HG03045 (cell line): ENCODE measurements at regions not wholly inside any gene's neighbourhood (a gene's known extent, or its start where the extent isn't known, plus 50 kb on each side); places are given as distances from the start of the nearest gene placed in this dataset.
"Not testable (repeated sequence)": the region's sequence is repeated elsewhere in the genome, so short reads cannot be mapped to it uniquely, and the experiment has no call there.

ENCODE experiments used
- ATAC-seq: cut with Tn5 transposase; IDR thresholded peaks from one replicate; pipeline ENCODE4 v1.9.1; 2021; ENCODE audit warnings: mild to moderate bottlenecking, moderate library complexity; ENCODE audit not compliant: unreplicated experiment

DNA sequence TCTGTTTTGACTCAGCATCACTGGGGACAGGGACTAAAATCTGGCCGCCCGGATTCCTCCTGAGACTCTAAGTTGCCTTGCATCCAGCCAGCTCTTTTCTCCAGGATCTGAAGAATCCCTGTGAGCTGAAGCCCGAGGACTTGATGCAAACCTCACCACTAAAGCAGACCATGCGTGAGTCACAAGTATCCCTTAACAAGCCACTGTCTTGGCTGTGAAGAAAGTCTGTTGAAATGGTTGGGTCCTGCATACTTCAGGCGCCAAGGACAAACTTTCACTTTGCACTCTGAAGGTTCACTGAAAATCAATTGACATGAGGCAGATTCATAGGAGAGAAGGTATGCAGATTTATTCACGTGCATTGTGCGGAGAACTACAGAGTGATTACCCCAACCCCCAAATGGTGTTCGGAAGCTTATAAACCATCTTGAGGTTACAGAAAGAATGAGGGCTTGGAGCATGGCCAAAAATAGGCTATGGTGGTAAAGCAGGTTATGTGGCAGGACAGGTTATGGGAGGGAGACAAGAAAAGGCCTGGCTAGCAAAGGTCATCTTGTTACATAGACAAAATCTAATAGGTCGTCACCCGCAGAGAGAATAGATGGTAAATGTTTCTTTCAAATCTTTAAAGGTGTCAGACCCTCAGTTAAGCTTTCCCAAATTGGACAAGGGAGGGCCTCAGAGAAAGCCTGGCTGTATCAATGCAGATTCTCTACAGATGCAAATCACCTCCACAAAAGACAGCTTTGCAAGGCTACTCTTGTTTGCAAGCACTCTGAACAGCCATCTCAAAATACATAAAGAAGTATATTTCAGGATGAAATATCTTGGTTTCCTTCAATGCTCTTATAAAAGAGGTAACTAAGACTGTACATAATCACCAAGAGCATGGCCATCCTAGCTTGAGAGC lies 126.3 kb upstream of the PLAAT1 start:
- ATAC-seq, result no peak

DNA sequence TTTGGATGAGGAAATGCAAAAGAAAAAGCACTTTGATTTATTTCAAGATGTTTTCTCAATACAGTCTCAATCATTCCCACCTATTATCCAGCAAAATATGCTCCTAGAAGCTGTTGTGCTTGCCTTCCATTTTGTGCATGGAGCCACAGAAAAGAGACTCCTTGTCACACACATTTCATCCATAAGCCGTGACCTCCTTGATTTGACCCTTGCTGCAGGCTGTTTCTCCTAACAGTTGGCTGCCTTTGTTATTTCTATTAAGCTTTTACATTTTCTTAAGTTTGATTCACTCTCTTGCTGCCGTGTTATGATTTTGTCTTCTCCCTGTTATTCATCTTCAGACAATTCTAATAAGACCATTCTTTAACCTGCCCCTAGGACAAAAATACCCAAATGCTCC lies 124.2 kb upstream of the PLAAT1 start:
- ATAC-seq, result no peak

DNA sequence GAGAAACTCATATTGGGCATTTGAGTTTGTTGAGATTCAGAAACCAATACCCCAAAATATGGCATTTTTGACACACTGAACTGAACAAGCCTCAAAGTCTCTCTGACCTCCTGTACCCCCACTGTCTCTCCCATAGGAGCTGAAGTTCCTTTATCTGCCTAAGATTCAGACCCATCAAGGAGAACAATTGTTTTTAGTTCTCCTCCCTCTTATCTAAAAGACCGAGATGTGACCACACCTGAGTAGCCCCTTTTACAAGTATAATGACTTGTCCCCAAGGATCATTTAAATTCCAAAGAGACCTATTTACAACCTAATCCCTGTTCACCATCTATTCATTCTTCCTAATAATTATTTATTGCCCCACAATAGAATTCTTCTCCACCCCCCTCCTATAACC lies 122.1 kb upstream of the PLAAT1 start:
- no peak for ATAC-seq

DNA sequence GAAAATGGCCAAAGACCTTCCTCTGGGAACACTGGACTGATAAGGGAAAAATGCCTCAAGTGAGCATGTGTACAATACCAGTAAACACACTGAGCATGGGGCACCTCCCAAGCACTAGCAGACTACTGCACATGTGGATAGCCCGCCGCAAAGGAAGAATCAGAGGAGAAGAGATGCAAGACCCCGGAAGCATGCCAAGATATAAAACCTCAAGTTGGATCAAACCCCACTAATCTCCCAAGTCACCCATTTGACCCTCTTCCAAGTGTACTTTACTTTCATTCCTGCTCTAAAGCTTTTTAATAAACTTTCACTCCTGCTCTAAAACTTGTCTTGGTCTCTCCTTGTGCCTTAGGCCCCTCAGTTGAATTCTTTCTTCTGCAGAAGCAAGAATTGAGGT lies 121.1 kb upstream of the PLAAT1 start:
- no peak for ATAC-seq

DNA sequence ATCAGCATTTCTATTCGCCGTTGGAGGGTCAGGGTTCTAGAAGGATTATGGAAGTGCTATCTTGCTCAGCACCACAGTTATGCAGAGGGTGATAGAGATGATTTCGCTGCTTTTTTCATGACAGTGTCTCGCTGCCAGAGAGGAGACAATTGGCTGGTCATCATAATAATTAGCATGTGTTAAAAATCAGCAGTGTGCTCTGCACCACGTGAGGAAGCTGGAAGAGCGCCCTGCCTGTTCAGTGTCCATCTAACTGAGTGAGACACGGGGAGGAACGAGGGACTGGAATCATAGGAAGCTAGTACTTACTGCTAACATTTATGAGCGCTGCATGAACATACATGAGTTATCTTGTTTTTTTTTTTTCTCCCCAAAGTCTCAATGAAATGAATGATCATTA lies 116.2 kb upstream of the PLAAT1 start:
- ATAC-seq, result no peak

DNA sequence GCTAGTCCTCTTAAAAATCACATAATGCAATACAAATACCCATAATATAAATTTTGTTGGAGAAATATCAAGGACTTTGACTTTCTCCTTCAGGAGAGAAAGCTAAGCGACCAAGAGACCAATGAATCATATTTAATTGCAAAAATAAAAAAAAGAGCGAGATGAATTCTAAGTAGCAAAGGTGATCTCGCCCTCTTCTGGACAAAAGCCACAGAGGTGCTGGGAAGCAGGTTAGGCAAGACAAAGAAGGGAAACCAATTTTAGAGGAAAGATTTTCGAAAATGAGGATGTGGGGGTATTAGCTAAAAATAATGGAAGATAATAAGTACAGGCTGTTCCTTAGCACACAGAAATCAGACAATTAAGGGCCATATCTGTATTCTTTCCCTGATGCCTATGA lies 111.4 kb upstream of the PLAAT1 start:
- no peak for ATAC-seq

DNA sequence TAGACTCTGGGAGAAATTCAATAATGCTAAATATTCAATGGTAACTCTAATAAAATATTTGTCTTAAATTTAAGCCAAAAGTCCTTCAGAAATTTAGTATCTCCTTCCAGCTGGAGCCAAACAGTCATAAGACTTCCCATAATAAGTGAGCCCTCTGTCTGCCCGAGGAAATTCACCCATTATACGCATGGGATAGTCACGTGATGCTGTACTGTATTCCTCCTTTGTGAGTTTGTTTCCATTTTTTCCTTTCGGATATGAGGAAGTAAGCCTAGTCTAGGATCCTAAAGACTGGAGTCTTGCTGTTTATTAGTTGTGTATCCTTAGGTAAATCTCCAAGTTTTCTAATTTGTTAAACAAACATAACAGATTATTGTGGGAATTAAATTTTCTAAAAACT lies 110.4 kb upstream of the PLAAT1 start:
- no peak for ATAC-seq

DNA sequence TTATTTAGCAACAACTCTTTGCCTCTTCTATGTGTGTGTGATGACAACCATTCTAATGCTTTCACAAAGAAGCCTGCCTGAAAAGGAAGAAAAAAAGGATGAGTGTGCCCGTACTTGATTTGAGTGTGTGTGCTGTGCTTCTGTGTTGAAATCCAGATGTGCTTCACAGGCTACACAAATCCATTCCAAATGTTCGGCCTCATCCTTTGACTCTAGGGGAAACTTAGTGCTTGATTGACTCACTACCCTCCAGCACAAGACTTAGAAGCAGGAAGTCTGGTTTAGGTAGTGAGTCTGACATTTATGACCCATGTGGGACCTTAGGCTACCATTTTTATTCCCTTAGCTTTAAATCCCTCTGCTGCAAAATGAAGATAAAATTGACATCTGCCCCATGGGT lies 108.8 kb upstream of the PLAAT1 start:
- ATAC-seq, result no peak

DNA sequence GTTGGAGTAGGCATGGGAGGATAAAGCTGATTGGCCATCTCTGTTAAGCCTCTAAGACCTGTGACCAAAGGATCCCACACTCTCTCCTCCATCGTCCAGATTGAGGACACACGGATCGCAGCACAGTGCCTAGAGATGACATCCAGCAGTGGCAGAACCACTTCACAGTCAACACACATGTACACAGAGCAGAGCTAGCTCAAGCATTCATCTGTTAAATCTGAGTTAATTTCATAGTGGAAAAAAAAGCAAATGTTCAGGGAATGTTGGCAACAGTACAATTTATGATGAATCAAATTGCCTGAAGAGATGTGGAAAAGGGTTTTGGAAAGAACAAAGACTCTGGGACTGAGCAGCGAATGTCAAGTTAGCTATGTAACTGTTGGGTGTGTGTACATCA lies 108.1 kb upstream of the PLAAT1 start:
- no peak for ATAC-seq

DNA sequence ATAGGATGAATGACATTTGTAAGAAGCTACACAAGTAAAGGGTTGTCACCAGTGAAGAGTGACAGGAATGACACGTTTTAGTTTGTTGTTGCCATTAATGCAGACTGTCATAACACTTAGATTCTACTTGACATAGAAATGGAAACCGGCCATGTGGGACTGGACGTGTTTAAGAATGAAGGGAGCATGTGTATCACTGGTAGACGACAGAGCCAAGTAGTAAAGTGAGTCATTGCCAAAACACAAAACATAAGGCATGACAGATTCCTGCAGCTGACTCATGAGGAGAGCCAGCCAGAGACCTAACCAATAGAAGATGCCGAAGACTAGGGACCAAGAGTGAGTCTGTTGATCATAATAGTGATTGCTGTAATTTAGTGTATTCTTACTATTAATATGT lies 106.2 kb upstream of the PLAAT1 start:
- no peak for ATAC-seq

DNA sequence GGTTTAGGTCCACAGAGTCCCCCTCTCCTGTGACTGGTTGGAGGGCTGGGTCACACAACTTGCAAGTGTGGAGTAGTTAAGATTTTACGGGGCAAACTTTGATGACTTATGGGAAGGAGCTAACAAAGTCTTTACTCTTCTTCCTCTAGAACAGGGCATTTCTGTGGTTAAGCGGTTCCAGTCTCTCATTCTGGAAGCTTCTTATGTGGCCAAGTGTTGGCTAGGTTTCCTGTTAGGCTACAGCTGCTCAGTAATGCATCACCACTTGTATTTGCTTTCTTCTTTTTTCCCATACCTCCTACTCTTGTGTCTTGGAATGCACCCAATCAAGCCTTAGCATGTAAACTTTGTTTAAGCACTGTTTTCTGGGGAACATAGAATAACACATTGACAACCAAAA lies 100.6 kb upstream of the PLAAT1 start:
- no peak for ATAC-seq

DNA sequence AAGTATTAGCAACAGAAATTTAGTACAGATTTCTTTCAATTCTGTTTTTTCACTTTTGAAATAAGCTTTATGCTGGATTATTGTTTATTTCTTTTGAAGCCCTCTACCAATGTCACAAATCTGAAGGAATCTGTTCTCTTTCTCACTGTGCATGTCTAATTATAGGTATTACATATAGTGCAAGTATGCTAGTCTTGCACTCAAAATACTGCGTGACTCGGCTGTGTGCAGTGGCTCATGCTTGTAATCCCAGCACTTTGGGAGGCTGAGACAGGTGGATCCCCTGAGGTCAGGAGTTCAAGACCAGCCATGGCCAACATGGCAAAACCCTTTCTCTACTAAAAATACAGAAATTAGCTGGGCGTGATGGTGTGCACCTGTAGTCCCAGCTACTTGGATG lies 95.8 kb upstream of the PLAAT1 start:
- no peak for ATAC-seq

DNA sequence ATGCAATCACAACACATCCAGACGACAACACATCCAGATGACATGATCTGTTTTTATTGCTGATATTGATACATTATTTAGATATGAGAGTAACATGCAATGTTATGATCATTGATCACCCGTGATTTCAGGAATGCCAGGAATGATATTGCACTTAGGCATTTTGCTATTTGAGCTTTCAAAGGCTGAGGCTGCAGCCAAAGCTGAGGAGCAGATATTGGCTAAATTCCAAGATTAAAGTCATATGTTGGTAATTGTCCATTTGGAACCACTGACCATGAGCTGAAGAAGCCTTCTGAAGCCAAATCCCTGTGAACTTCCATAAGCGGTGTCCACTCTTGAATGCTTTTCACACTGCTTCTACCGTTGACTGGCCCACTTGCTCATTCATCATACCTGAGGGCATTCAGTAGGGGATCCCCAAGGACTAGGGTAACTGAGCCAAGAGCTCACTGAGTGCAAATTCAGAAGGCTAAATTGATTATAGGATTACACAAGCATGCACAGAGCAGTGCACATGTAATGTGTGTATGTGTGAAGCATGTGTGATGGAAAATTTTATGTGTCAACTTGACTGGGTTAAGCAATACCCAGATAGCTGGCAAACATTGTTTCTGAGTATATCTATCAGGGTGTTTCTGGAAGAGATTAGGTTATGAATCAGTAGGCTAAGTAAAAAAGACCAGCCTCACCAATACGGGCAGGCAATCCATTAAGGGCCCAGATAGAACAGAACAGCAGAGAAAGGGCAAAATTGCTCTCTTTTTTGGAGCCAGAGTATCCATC lies 92.1 kb upstream of the PLAAT1 start:
- ATAC-seq, result no peak

DNA sequence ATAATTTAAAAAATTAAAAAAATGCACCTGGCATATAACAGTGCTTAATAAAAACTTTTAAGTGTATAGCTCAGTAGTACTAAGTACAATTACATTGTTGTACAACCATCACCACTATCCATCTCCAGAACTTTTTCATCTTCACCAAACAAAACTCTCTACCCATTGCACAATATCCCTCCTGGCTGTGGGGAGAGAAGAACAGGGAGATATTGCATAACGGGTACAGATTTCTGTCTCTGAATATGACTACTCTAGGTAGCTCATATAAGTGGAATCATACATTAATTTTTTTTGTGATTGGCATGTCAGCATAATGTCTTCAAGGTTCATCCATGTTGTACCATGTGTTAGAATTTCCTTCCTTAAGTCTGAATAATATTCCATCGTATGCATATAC lies 91.0 kb upstream of the PLAAT1 start:
- no peak for ATAC-seq

DNA sequence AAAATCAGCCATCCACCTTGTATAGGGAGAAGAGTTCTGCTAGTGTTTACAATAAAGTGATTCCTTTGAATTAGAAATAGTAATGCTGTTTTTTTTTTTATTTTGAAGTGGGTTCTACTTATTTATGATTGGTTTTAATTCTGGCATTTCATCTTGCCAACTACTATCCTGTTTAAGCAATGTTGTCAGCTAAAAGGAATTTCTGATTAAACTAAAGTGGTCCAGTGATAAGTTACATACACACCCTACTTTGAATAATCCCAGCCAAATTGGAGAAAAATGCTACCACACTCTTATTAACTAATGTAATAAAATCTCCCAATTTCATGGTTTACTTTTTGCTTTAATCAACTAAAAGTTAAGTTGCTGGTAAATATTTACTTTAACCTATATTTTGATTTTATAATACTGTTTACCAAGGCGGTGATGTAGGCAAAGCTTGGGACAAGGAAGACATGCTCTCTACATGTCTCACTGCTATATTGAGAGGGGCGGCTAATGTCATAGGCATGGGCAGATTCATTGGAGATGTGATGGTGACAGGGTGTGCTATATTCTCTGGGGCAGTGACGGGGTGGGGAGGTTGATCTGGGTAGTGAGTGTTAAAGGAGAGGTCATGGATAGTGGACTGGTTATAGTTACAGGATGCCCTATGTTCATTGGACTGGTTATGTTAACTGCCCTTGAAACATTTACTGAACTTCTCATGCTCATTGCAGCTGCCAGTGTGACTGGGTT lies 85.8 kb upstream of the PLAAT1 start:
- ATAC-seq, result not testable (repeated sequence)

DNA sequence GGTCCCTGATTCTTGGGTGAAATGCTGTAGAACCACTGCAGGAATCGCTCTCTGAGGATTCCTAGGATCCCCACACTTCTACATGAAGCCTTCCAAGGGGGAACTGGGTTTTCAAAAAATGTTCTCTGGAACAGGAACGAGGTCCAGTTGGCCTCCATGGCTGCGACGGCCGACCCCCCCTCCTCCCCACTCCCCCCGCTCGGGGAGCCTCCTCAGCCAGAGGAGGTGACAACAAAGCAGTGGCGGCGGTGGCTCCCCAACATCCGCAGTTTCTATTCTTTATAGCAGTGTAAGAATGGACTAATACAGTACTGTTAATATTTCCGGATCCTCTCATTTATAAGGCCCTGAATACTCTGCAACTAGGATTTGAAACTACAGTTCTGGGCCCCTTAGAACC lies 84.0 kb upstream of the PLAAT1 start:
- ATAC-seq, result no peak

DNA sequence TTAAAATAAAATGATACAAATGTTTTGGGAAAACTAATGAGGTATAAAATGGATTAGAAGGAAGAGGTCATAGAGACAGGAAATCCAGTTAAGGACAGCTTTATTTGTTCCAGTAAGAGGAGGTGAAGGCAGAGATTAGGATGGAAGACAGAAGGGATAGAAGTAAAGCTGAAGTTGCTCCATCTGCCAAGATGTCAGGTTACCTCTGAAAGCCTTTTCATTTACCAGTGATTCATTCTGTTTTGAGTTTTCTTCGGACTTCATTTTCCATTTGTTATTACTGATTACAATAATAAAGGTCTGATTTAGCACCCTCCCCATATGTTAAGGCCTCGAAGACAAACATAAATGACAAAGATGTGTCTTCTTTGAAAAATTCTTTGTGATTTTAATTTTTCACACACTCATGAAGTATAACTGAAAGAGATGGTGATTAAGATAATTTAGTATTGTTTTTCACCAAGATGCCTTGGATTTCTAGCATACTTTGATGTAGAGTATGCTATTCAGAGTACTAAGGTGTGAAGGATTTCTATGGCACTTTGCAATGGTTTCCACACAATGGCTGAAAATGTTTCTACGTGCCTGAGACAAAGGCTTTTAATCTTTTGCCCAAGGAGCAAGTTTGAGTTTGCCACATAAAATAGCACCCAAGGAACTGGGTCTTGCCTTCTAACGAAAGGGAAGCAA lies 75.4 kb upstream of the PLAAT1 start:
- no peak for ATAC-seq

DNA sequence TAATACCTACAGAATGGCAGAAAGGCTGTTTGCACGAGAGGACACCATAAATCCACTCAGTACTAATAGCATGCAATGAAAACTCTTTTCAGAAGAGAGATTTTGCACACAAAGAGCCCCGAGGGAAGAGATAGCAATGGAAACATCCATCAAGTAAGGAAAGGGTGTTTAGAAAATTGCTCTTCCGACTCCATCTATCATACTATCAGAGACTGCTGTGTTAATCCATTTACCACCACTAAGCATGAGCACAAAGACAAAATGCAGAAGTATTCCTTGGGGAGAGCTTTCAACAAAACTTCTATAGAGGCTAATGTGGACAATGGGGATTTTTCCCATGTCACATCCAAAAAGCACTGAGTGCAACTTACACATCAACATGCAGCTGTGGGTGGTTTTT lies 72.1 kb upstream of the PLAAT1 start:
- ATAC-seq, result no peak

DNA sequence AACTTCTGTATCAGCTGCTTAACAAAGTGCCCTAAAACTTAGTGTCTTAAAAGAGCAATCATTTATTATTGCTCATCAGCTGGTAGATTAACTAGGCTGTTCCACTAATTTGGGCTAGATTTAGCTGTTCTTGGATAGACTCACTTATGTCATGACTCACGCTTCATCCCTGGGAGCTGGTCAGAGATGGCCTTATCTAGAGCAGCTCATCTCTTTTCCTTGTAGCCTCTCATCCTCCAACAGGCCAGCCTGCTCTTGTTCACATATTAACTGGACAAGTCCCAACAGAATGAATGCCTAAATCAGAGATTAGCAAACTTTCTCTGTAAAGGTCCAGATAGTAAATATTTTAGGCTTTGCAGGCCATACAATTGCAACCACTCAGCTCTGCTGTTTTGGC lies 66.9 kb upstream of the PLAAT1 start:
- ATAC-seq, result no peak

DNA sequence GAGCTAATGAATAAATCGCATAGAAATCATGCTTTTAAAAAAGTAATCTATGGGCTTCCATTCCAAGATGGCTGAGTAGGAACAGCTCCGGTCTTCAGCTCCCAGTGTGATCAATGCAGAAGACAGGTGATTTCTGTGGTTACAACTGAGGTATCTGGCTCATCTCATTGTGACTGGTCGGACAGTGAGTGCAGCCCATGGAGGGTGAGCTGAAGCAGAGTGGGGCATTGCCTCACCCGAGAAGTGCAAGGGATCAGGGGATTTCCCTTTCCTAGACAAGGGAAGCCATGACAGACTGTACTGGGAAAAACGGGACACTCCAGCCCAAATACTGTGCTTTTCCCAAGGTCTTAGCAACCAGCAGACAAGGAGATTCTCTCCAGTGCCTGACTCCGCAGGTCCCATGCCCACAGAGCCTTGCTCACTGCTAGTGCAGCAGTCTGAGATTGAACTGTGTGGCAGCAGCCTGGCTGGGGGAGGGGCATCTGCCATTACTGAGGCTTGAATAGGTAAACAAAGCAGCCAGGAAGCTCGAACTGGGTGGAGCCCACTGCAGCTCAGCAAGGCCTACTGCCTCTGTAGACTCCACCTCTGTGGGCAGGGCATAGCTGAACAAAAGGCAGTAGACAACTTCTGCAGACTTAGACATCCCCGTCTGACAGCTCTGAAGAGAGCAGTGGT lies 61.5 kb upstream of the PLAAT1 start:
- not testable (repeated sequence) for ATAC-seq
